RWPE2 (cell line): ENCODE measurements at regions not wholly inside any gene's neighbourhood (a gene's known extent, or its start where the extent isn't known, plus 50 kb on each side); places are given as distances from the start of the nearest gene placed in this dataset.

Experiments
- ATAC-seq: fragments of 200-7000 bp; cut with Tn5 transposase; 3 replicates; pipeline ENCODE4 v1.9.1; 2021; ENCODE audit warnings: low read depth
- DNase-seq: peaks from one replicate; pipeline ENCODE4 v3.0.0-alpha.2; 2020; ENCODE audit warnings: low spot score
- H3K27ac ChIP-seq: fragments of 450-650 bp; 2 replicates; pipeline ENCODE4 v1.5.1; 2017; ENCODE audit warnings: mild to moderate bottlenecking; ENCODE audit not compliant: poor library complexity, severe bottlenecking
- H3K27me3 ChIP-seq: fragments of 250-450 bp; sonication (Bioruptor Pico); 2 replicates; pipeline ENCODE4 v1.5.1; 2021; ENCODE audit warnings: mild to moderate bottlenecking, moderate library complexity; ENCODE audit not compliant: insufficient read depth, poor library complexity, severe bottlenecking
- H3K36me3 ChIP-seq: fragments of 250-450 bp; sonication (Bioruptor Pico); 2 replicates; pipeline ENCODE4 v1.5.1; 2020; ENCODE audit warnings: low read depth, mild to moderate bottlenecking, moderate library complexity
- H3K4me1 ChIP-seq: fragments of 250-450 bp; sonication (Bioruptor Pico); 2 replicates; pipeline ENCODE4 v1.5.1; 2021; ENCODE audit warnings: mild to moderate bottlenecking, moderate library complexity; ENCODE audit not compliant: insufficient read depth, poor library complexity, severe bottlenecking
- H3K4me3 ChIP-seq: fragments of 250-450 bp; sonication (Bioruptor Pico); 2 replicates; pipeline ENCODE4 v1.5.1; 2021; ENCODE audit warnings: mild to moderate bottlenecking, moderate library complexity; ENCODE audit not compliant: severe bottlenecking
- H3K9me3 ChIP-seq: fragments of 250-450 bp; sonication (Bioruptor Pico); 2 replicates; pipeline ENCODE4 v1.5.1; 2021; ENCODE audit warnings: mild to moderate bottlenecking, moderate library complexity; ENCODE audit not compliant: severe bottlenecking
- CTCF ChIP-seq: fragments of 450-650 bp; IDR thresholded peaks from one replicate; pipeline ENCODE4 v1.5.1; 2017; ENCODE audit warnings: mild to moderate bottlenecking, moderate library complexity; ENCODE audit not compliant: poor library complexity, severe bottlenecking

- H3K27ac ChIP-seq: no peak overlapping the region
- DNase-seq (no peak), ATAC-seq (no peak)
- no peaks in the 10 kb centered on the region for H3K36me3 ChIP-seq
- TF ChIP-seq CTCF: no peak
- no peaks in the 10 kb centered on the region for H3K27me3 ChIP-seq
- H3K4me1 ChIP-seq: peaks cover 14% of the 10 kb centered on the region
- no peaks in the 10 kb centered on the region for H3K9me3 ChIP-seq
- no peak overlapping the region for H3K4me3 ChIP-seq
Observed at GRCh38 chr5:169429044-169429443, 128.1 kb upstream of the SLIT3 start.

- no peak overlapping the region for H3K27ac ChIP-seq
- DNase-seq (no peak), ATAC-seq (no peak)
- H3K4me3 ChIP-seq: no peak overlapping the region
- TF ChIP-seq CTCF: no peak
- H3K36me3 ChIP-seq: no peaks in the 10 kb centered on the region
- no peaks in the 10 kb centered on the region for H3K27me3 ChIP-seq
- H3K4me1 ChIP-seq: peaks cover 12% of the 10 kb centered on the region
- H3K9me3 ChIP-seq: no peaks in the 10 kb centered on the region
Observed at GRCh38 chr5:169426784-169427183, 125.8 kb upstream of the SLIT3 start.

- H3K4me3 ChIP-seq: no peak overlapping the region
- no peak overlapping the region for H3K27ac ChIP-seq
- no peak for TF ChIP-seq CTCF
- H3K9me3 ChIP-seq: no peaks in the 10 kb centered on the region
- no peaks in the 10 kb centered on the region for H3K27me3 ChIP-seq
- no peak for ATAC-seq
- H3K4me1 ChIP-seq: peaks cover 5% of the 10 kb centered on the region
- DNase-seq: no peak
- H3K36me3 ChIP-seq: no peaks in the 10 kb centered on the region
Observed at GRCh38 chr5:169424670-169425378, 123.9 kb upstream of the SLIT3 start.

GRCh38 chr5:169424279-169424655 lies 123.3 kb upstream of the SLIT3 start:
- H3K9me3 ChIP-seq: no peaks in the 10 kb centered on the region
- H3K4me3 ChIP-seq: no peak overlapping the region
- no peaks in the 10 kb centered on the region for H3K27me3 ChIP-seq
- no peak for ATAC-seq
- no peak overlapping the region for H3K27ac ChIP-seq
- no peak for DNase-seq
- H3K36me3 ChIP-seq: no peaks in the 10 kb centered on the region
- no peak for TF ChIP-seq CTCF
- H3K4me1 ChIP-seq: peaks cover 5% of the 10 kb centered on the region

- TF ChIP-seq CTCF: no peak
- H3K4me3 ChIP-seq: no peak overlapping the region
- no peak overlapping the region for H3K27ac ChIP-seq
- DNase-seq (no peak), ATAC-seq (peak; percentile 69)
- H3K27me3 ChIP-seq: no peaks in the 10 kb centered on the region
- no peaks in the 10 kb centered on the region for H3K9me3 ChIP-seq
- no peaks in the 10 kb centered on the region for H3K36me3 ChIP-seq
- peaks cover 5% of the 10 kb centered on the region for H3K4me1 ChIP-seq
Observed at GRCh38 chr5:169423580-169424278, 122.8 kb upstream of the SLIT3 start.
